Keratinocyte (primary cell): ENCODE measurements at regions not wholly inside any gene's neighbourhood (a gene's known extent, or its start where the extent isn't known, plus 50 kb on each side); places are given as distances from the start of the nearest gene placed in this dataset.

Experiments
- DNase-seq: peaks from one replicate; pipeline ENCODE4 v3.0.0-alpha.2; 2011; ENCODE audit warnings: low read depth, missing footprints, low spot score
- FAIRE-seq: peaks from 2 replicates; lab custom pipeline; 2011; peaks lifted over from hg19 to GRCh38; lab: Jason Lieb, UNC
- H2AFZ ChIP-seq: 2 replicates; pipeline ENCODE4 v1.6.0; 2012; ENCODE audit warnings: low read length, control low read depth, inconsistent platforms; ENCODE audit not compliant: control insufficient read depth
- H3K27ac ChIP-seq: 2 replicates; pipeline ENCODE4 v1.5.1; 2011; ENCODE audit warnings: low read length; ENCODE audit not compliant: control insufficient read depth, insufficient read depth
- H3K27me3 ChIP-seq: 3 replicates; pipeline ENCODE4 v1.6.0; 2011; ENCODE audit warnings: low read length; ENCODE audit not compliant: control insufficient read depth, insufficient read depth; ENCODE audit errors: extremely low read depth
- H3K36me3 ChIP-seq, 2 experiments: 2 replicates in 1 of 2; 3 replicates in 1 of 2; pipeline ENCODE4 v1.5.1; 2011; ENCODE audit warnings: low read length in 2 of 2, mild to moderate bottlenecking in 1 of 2; ENCODE audit not compliant: control insufficient read depth in 2 of 2, insufficient read depth in 2 of 2; ENCODE audit errors: extremely low read depth in 1 of 2
- H3K4me1 ChIP-seq: 3 replicates; pipeline ENCODE4 v1.5.1; 2011; ENCODE audit warnings: low read length; ENCODE audit not compliant: control insufficient read depth, insufficient read depth; ENCODE audit errors: extremely low read depth
- H3K4me2 ChIP-seq: 3 replicates; pipeline ENCODE4 v1.6.0; 2011; ENCODE audit warnings: low read depth, low read length; ENCODE audit not compliant: control insufficient read depth, insufficient read depth; ENCODE audit errors: extremely low read depth
- H3K4me3 ChIP-seq, 3 experiments: fragments of 200-600 bp in 1 of 3; sonication (generic) in 1 of 3; 2 replicates in 2 of 3; 3 replicates in 1 of 3; pipeline ENCODE4 v1.5.1; 2011 to 2016; ENCODE audit warnings: low read length in 3 of 3, mild to moderate bottlenecking in 3 of 3, control low read depth in 2 of 3, inconsistent platforms in 1 of 3, low read depth in 1 of 3, mixed read lengths in 1 of 3, mixed run types in 1 of 3, moderate library complexity in 1 of 3; ENCODE audit not compliant: control insufficient read depth in 2 of 3, insufficient read depth in 2 of 3; ENCODE audit errors: extremely low read depth in 1 of 3
- H3K79me2 ChIP-seq: 2 replicates; pipeline ENCODE4 v1.6.0; 2012; ENCODE audit warnings: low read length; ENCODE audit not compliant: control insufficient read depth, insufficient read depth
- H3K9ac ChIP-seq: 3 replicates; pipeline ENCODE4 v1.6.0; 2011; ENCODE audit warnings: low read length; ENCODE audit not compliant: control insufficient read depth, insufficient read depth; ENCODE audit errors: extremely low read depth
- H3K9me1 ChIP-seq: 3 replicates; pipeline ENCODE4 v1.6.0; 2011; ENCODE audit warnings: low read length; ENCODE audit not compliant: control insufficient read depth, insufficient read depth; ENCODE audit errors: extremely low read depth
- H3K9me3 ChIP-seq: 2 replicates; pipeline ENCODE4 v1.5.1; 2012; ENCODE audit warnings: low read depth, low read length; ENCODE audit not compliant: control insufficient read depth
- H4K20me1 ChIP-seq: 3 replicates; pipeline ENCODE4 v1.6.0; 2011; ENCODE audit warnings: low read length; ENCODE audit not compliant: control insufficient read depth, insufficient read depth; ENCODE audit errors: extremely low read depth
- EZH2 ChIP-seq: IDR thresholded peaks from one replicate; pipeline ENCODE4 v1.6.1; 2012; ENCODE audit warnings: inconsistent platforms, mild to moderate bottlenecking, low read length, moderate library complexity
- dilution Hi-C: fragments of 300-500 bp; cut with MboI; formaldehyde crosslinking; loops from one replicate; pipeline ENCODE4 v1.7.0; 2020; ENCODE audit warnings: low sequenced_read_pairs; ENCODE audit not compliant: extremely low pct_ligation_motif_present
- TF ChIP-seq, protein P1 (sequence below), 3 experiments: IDR thresholded peaks in 1 of 3; conservative IDR thresholded peaks in 1 of 3; optimal IDR thresholded peaks in 1 of 3; 2 replicates in 2 of 3; 3 replicates in 1 of 3; pipeline versions ENCODE3 to v1.5.1; 2011; ENCODE audit warnings: low read length in 3 of 3, mild to moderate bottlenecking in 3 of 3, moderate library complexity in 2 of 3, control low read depth in 1 of 3, inconsistent platforms in 1 of 3; ENCODE audit not compliant: insufficient read depth in 2 of 3; ENCODE audit errors: extremely low read depth in 1 of 3

DNA sequence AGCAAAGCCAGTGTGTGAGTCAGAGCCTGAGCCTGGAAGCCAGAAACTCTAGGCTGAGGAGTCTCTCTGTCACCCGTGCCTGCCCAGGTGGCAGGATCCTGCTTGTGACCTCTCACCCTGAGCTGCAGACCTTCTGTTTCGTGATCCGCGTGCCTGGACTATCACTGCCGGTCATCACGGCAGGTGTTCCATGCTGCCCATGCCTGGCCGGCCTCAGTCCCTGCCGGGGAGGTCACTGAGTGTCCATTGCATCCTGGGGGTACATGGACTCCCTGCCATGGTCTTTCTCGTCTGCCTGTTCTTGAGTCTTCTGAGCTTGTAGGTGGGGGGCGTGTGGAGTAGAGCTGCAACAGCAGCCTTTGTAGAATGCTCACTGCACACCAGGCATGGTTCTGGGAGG, 1032.4 kb downstream of the TBC1D22A start:
- no peak for FAIRE-seq

DNA sequence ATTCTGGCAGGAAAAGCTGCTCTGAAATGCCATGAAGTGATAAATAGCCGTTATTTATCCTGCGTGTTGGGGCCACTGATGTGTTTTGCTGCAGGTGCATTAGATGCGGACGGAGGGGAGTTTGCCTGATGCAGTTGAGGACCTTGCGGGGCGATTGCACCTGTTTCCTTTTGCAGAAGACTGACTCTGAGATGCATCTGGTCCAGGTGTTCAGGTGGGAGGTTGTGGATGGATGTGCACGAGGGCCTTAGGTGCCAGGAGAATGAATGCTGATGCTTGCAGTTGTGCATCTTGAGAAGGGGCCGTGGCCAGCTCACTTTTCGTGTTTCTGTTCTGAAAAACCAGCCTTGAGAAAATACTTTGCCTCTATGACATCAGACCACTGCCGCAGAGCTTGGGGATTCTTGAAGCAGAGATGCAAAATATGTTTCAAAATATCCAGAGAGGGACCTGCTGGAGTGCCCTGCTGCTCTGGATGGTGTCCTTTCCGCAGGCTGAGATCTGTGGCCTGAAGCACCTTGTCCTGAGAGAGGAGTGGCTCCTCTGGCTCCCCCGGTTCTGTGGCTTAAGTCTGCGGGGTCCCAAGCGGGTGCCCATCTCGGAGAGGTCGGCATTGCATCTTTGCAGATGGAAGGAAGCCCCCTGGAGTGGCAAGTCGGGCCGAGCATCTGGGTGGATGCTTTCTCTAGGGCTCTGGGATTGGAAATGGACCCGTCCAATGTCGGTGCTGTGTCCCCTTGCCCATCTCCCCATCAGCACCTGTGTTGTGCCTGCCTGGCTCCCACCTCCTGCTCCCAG, 1031.1 kb downstream of the TBC1D22A start:
- H3K27ac ChIP-seq: no peak overlapping the region
- H4K20me1 ChIP-seq: no peaks in the 10 kb centered on the region
- no peak overlapping the region for H3K4me2 ChIP-seq
- no peak for TF ChIP-seq EZH2
- no peak overlapping the region for H3K9ac ChIP-seq
- FAIRE-seq (no peak), DNase-seq (no peak)
- H3K36me3 ChIP-seq: peaks cover 0 to 2% of the 10 kb centered on the region in 2 experiments
- no peaks in the 10 kb centered on the region for H3K9me1 ChIP-seq
- no peak overlapping the region for H2AFZ ChIP-seq
- no peaks in the 10 kb centered on the region for H3K9me3 ChIP-seq
- peaks cover 4% of the 10 kb centered on the region for H3K4me1 ChIP-seq
- H3K27me3 ChIP-seq: no peaks in the 10 kb centered on the region
- H3K4me3 ChIP-seq: no peak overlapping the region
- dilution Hi-C loops: no loop called here
- no peaks in the 10 kb centered on the region for H3K79me2 ChIP-seq

More for the DNA sequence above, 1032.4 kb downstream of the TBC1D22A start:
- TF ChIP-seq, protein P1, sequence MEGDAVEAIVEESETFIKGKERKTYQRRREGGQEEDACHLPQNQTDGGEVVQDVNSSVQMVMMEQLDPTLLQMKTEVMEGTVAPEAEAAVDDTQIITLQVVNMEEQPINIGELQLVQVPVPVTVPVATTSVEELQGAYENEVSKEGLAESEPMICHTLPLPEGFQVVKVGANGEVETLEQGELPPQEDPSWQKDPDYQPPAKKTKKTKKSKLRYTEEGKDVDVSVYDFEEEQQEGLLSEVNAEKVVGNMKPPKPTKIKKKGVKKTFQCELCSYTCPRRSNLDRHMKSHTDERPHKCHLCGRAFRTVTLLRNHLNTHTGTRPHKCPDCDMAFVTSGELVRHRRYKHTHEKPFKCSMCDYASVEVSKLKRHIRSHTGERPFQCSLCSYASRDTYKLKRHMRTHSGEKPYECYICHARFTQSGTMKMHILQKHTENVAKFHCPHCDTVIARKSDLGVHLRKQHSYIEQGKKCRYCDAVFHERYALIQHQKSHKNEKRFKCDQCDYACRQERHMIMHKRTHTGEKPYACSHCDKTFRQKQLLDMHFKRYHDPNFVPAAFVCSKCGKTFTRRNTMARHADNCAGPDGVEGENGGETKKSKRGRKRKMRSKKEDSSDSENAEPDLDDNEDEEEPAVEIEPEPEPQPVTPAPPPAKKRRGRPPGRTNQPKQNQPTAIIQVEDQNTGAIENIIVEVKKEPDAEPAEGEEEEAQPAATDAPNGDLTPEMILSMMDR (optimal IDR thresholded peaks at IDR 0.05 in 1 of 3, IDR thresholded peaks at IDR 0.05 in 1 of 3, conservative IDR thresholded peaks at IDR 0.05 in 1 of 3; ENCODE audit: extremely low read depth in 1 of 3, insufficient read depth in 2 of 3, low read length in 3 of 3): no peak
- no peak for TF ChIP-seq EZH2
- dilution Hi-C loops: no loop called here
- Histone ChIP-seq H3K9me1 (no peaks in the 10 kb centered on the region), H4K20me1 (no peaks in the 10 kb centered on the region), H3K9ac (no peak overlapping the region), H3K4me3 (no peak overlapping the region), H3K79me2 (no peaks in the 10 kb centered on the region), H3K9me3 (no peaks in the 10 kb centered on the region), H3K4me2 (no peak overlapping the region), H3K27me3 (no peaks in the 10 kb centered on the region), H2AFZ (no peak overlapping the region), H3K27ac (no peak overlapping the region), H3K4me1 (no peaks in the 10 kb centered on the region), H3K36me3 (peaks cover 0 to 2% of the 10 kb centered on the region in 2 experiments)
- no peak for DNase-seq

DNA sequence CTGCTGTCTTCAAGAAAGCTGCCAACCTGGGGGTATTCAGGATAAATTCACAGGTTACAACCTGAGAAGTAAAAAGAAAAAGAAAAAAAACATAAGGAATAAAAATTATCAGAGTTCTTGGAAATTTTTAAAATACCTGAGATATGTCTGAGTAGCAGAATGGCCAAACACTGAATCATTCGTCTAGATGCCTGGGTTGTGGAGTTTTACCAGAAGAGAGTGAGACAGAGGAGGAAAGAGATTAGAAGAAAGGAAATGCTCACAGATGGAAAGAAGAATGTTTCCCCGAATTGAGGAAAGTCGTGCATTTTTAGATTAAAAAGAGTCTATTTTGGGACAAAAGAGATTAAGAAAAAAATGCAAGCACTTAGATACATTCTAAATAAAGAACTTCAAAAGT, 1026.7 kb downstream of the TBC1D22A start:
- Histone ChIP-seq H3K9me3 (peaks cover 6% of the 10 kb centered on the region), H3K27me3 (no peaks in the 10 kb centered on the region), H3K36me3 (no peaks in the 10 kb centered on the region), H3K27ac (no peak overlapping the region), H2AFZ (no peak overlapping the region), H3K9ac (no peak overlapping the region), H3K4me1 (peaks cover 10% of the 10 kb centered on the region), H3K79me2 (no peaks in the 10 kb centered on the region), H3K9me1 (no peaks in the 10 kb centered on the region), H3K4me2 (no peak overlapping the region), H4K20me1 (no peaks in the 10 kb centered on the region), H3K4me3 (no peak overlapping the region)
- dilution Hi-C loops: no loop called here
- FAIRE-seq (no peak), DNase-seq (no peak)
- TF ChIP-seq, protein P1 (optimal IDR thresholded peaks at IDR 0.05 in 1 of 3, IDR thresholded peaks at IDR 0.05 in 1 of 3, conservative IDR thresholded peaks at IDR 0.05 in 1 of 3; ENCODE audit: extremely low read depth in 1 of 3, insufficient read depth in 2 of 3, low read length in 3 of 3): no peak
- no peak for TF ChIP-seq EZH2
